Activated T-helper 1 cell treated with anti-CD3 and anti-CD28 coated beads, Interleukin-2, amount 50 U/mL, for 16 hours (primary cell): ENCODE measurements at regions not wholly inside any gene's neighbourhood (a gene's known extent, or its start where the extent isn't known, plus 50 kb on each side); places are given as distances from the start of the nearest gene placed in this dataset.

Experiments used
- DNase-seq, 2 donors: peaks; one replicate each; pipeline ENCODE4 v3.0.0-alpha.2; 2020; ENCODE audit warnings: low read depth in 1 of 2, low spot score in 1 of 2

GRCh38 chr4:36794716-36795115, 449.8 kb upstream of the NWD2 start:
- no peak for DNase-seq

GRCh38 chr4:36812149-36812548, 432.4 kb upstream of the NWD2 start:
- no peak for DNase-seq

GRCh38 chr4:36815536-36815935, 429.0 kb upstream of the NWD2 start:
- DNase-seq = no peak

- no peak for DNase-seq
Measured at GRCh38 chr4:36823199-36823967, 421.2 kb upstream of the NWD2 start.

GRCh38 chr4:36824682-36825081, 419.9 kb upstream of the NWD2 start:
- no peak for DNase-seq

- DNase-seq = no peak
Measured at GRCh38 chr4:36835246-36835645, 409.3 kb upstream of the NWD2 start.

- DNase-seq = no peak
Measured at GRCh38 chr4:36841583-36842326, 402.8 kb upstream of the NWD2 start.

- DNase-seq = no peak
Measured at GRCh38 chr4:36844448-36844847, 400.1 kb upstream of the NWD2 start.

GRCh38 chr4:36852856-36853255, 391.7 kb upstream of the NWD2 start:
- DNase-seq = no peak

GRCh38 chr4:36854554-36854953, 390.0 kb upstream of the NWD2 start:
- no peak for DNase-seq

GRCh38 chr4:36863601-36864000, 380.9 kb upstream of the NWD2 start:
- DNase-seq = no peak

GRCh38 chr4:36870121-36870520, 374.4 kb upstream of the NWD2 start:
- no peak for DNase-seq

- DNase-seq = no peak
Measured at GRCh38 chr4:36872679-36873078, 371.9 kb upstream of the NWD2 start.

- no peak for DNase-seq
Measured at GRCh38 chr4:36884151-36884550, 360.4 kb upstream of the NWD2 start.

- DNase-seq = no peak
Measured at GRCh38 chr4:36891971-36892370, 352.6 kb upstream of the NWD2 start.

- DNase-seq = no peak
Measured at GRCh38 chr4:36900446-36900987, 344.0 kb upstream of the NWD2 start.

GRCh38 chr4:36904823-36905222, 339.7 kb upstream of the NWD2 start:
- DNase-seq = no peak

GRCh38 chr4:36914106-36914505, 330.4 kb upstream of the NWD2 start:
- no peak for DNase-seq

GRCh38 chr4:36915717-36916116, 328.8 kb upstream of the NWD2 start:
- no peak for DNase-seq

GRCh38 chr4:36917413-36917812, 327.1 kb upstream of the NWD2 start:
- DNase-seq = no peak

- no peak for DNase-seq
Measured at GRCh38 chr4:36919721-36920120, 324.8 kb upstream of the NWD2 start.

- DNase-seq = no peak
Measured at GRCh38 chr4:36921476-36922216, 322.9 kb upstream of the NWD2 start.
